Ishikawa (cell line): ENCODE measurements at regions not wholly inside any gene's neighbourhood (a gene's known extent, or its start where the extent isn't known, plus 50 kb on each side); places are given as distances from the start of the nearest gene placed in this dataset.

ENCODE experiments used
- CEBPB ChIP-seq: IDR thresholded peaks from 2 replicates; pipeline ENCODE4 v1.6.1; 2012
- CREB1 ChIP-seq: IDR thresholded peaks from 2 replicates; pipeline ENCODE4 v1.6.1; 2012; ENCODE audit warnings: low read depth
- EGR1 ChIP-seq: IDR thresholded peaks from 2 replicates; pipeline ENCODE4 v1.6.1; 2012
- EP300 ChIP-seq: IDR thresholded peaks from 2 replicates; pipeline ENCODE4 v1.6.1; 2012; ENCODE audit warnings: borderline replicate concordance
- FOXM1 ChIP-seq: IDR thresholded peaks from 2 replicates; pipeline ENCODE4 v1.6.1; 2012; ENCODE audit warnings: low read depth, borderline replicate concordance
- NFIC ChIP-seq: IDR thresholded peaks from 2 replicates; pipeline ENCODE4 v1.6.1; 2012
- RAD21 ChIP-seq: IDR thresholded peaks from 2 replicates; pipeline ENCODE4 v1.6.1; 2012; ENCODE audit warnings: low read depth
- TAF1 ChIP-seq: IDR thresholded peaks from 2 replicates; pipeline ENCODE4 v1.6.1; 2012; ENCODE audit warnings: low read depth, mild to moderate bottlenecking
- TCF12 ChIP-seq: IDR thresholded peaks from 2 replicates; pipeline ENCODE4 v1.6.1; 2012; ENCODE audit warnings: low read depth
- TEAD4 ChIP-seq: IDR thresholded peaks from 2 replicates; pipeline ENCODE4 v1.6.1; 2012
- YY1 ChIP-seq: IDR thresholded peaks from 2 replicates; pipeline ENCODE4 v1.6.1; 2012; ENCODE audit warnings: low read depth
- ZBTB7A ChIP-seq: IDR thresholded peaks from 2 replicates; pipeline ENCODE4 v1.6.1; 2012; ENCODE audit warnings: low read depth
- TF ChIP-seq, protein P1 (sequence below): IDR thresholded peaks from 2 replicates; pipeline ENCODE4 v1.6.1; 2012; ENCODE audit warnings: low read depth, mild to moderate bottlenecking
- TF ChIP-seq, protein P2 (sequence below): IDR thresholded peaks from 2 replicates; pipeline ENCODE4 v1.6.1; 2012
- TF ChIP-seq, protein P3 (sequence below): IDR thresholded peaks from 2 replicates; pipeline ENCODE4 v1.6.1; 2012

DNA sequence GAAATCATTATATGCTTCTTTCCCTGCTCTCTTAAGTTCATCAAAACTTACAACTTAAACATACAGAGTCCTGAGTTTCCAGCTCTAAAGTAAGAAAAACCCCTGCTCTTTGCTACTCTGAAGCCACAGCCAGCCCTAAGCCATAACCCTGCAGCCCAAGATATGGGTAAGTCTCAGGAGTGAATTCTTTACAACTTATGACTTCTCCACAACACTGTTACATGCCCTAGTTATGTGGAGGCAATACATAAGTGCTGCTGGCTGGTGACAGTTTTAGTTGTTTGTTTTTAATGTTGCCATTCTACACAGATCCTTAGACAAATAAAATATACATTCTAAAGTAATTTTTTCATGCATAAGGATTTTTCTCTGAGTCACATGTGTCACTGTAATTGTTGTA is 100.2 kb downstream of the FBXO8 start:
- TF ChIP-seq TCF12 (no peak), NFIC (no peak)
- TF ChIP-seq, protein P1, sequence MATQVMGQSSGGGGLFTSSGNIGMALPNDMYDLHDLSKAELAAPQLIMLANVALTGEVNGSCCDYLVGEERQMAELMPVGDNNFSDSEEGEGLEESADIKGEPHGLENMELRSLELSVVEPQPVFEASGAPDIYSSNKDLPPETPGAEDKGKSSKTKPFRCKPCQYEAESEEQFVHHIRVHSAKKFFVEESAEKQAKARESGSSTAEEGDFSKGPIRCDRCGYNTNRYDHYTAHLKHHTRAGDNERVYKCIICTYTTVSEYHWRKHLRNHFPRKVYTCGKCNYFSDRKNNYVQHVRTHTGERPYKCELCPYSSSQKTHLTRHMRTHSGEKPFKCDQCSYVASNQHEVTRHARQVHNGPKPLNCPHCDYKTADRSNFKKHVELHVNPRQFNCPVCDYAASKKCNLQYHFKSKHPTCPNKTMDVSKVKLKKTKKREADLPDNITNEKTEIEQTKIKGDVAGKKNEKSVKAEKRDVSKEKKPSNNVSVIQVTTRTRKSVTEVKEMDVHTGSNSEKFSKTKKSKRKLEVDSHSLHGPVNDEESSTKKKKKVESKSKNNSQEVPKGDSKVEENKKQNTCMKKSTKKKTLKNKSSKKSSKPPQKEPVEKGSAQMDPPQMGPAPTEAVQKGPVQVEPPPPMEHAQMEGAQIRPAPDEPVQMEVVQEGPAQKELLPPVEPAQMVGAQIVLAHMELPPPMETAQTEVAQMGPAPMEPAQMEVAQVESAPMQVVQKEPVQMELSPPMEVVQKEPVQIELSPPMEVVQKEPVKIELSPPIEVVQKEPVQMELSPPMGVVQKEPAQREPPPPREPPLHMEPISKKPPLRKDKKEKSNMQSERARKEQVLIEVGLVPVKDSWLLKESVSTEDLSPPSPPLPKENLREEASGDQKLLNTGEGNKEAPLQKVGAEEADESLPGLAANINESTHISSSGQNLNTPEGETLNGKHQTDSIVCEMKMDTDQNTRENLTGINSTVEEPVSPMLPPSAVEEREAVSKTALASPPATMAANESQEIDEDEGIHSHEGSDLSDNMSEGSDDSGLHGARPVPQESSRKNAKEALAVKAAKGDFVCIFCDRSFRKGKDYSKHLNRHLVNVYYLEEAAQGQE: no peak

DNA sequence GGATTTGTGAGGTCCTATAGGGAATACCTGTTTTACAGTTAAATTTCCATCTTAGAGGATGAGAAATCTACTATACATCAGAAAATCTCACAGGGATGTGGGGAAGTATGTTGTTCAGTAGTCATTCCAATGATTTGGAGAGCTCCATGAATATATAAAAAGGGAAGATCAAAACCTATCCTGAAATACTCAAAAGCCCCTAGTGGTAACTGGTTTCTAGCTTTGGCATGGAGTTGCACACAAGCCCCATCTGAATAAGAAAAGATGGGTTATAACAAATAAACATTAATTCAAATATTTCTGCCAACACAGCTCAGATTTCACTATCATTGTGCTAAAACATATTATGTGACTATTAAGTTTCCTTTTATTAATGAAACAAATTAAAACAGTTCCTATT is 101.6 kb downstream of the FBXO8 start:
- TF ChIP-seq CEBPB: no peak
- no peak for TF ChIP-seq EP300
- TF ChIP-seq YY1: no peak
- TF ChIP-seq, protein P2, sequence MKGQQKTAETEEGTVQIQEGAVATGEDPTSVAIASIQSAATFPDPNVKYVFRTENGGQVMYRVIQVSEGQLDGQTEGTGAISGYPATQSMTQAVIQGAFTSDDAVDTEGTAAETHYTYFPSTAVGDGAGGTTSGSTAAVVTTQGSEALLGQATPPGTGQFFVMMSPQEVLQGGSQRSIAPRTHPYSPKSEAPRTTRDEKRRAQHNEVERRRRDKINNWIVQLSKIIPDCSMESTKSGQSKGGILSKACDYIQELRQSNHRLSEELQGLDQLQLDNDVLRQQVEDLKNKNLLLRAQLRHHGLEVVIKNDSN: no peak
- no peak for TF ChIP-seq TCF12
- no peak for TF ChIP-seq NFIC
- no peak for TF ChIP-seq ZBTB7A
- TF ChIP-seq CREB1: no peak

DNA sequence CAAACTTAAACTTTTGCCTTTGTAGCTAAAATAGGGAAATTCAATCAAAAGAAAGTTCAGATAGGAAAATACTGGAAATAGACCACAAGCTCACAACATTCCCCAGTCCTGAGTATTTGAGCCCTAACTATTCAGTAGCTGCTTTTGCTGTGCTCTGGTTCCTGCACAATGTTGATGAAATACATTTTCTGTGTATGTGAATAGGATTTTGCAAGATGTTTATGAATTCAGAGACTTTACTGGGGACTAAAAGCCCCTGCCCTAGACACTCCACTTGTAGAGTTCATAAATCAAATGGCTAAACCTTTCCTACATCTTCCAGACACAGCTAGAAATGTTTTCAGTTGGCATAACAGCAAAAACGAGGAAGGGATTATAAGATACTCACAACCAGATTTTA is 105.9 kb downstream of the FBXO8 start:
- no peak for TF ChIP-seq RAD21
- TF ChIP-seq, protein P2: no peak
- TF ChIP-seq CREB1: no peak
- TF ChIP-seq YY1: no peak
- no peak for TF ChIP-seq ZBTB7A
- no peak for TF ChIP-seq NFIC
- TF ChIP-seq EGR1: no peak
- no peak for TF ChIP-seq TCF12
- no peak for TF ChIP-seq TEAD4
- TF ChIP-seq EP300: no peak
- TF ChIP-seq, protein P1: no peak
- TF ChIP-seq FOXM1: no peak

DNA sequence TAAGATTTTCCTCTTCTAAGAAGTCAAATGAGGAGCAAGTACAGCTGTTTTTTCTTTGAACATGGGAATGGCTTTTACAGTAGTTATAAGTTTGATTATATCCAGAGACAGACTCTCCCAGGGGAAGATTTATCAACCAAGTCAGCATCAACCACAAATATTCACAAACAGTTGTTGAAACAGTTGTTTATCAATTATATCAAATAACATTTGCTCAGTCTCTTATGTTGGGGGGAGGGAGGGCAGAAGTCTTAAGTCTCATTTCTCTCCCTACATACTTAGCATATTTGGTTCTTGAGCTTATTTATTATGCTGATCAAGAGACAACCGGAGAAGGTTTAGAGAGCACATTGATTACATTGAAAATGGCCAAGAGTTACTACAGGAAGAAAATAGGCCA is 110.1 kb downstream of the FBXO8 start:
- TF ChIP-seq TCF12 (no peak), NFIC (no peak), ZBTB7A (no peak), TAF1 (no peak), YY1 (no peak), TEAD4 (no peak)
- TF ChIP-seq, protein P2: no peak
- TF ChIP-seq, protein P1: no peak

DNA sequence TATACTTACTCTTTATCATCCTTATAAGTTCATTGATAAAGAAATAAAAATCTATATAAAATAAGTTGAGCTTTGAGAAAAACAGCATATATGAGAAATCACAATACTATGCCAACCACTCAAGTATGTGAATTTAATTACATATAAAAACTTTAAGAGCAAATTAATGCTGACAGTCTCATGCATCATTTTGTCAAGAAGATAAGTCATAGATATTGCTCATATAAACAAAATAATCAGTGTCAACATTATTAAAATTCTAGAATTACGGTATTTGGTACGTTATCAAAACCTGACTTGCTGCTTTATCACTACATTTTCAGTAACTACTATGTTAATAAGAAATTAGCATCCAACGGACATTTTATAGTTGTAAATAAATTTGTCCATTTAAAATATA is 111.2 kb downstream of the FBXO8 start:
- TF ChIP-seq TCF12: no peak
- no peak for TF ChIP-seq CREB1
- TF ChIP-seq, protein P3, sequence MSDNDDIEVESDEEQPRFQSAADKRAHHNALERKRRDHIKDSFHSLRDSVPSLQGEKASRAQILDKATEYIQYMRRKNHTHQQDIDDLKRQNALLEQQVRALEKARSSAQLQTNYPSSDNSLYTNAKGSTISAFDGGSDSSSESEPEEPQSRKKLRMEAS: no peak
- TF ChIP-seq, protein P1: no peak
- no peak for TF ChIP-seq ZBTB7A
- TF ChIP-seq NFIC: no peak
- TF ChIP-seq, protein P2: no peak
- TF ChIP-seq EP300: no peak
- TF ChIP-seq TAF1: no peak
- TF ChIP-seq EGR1: no peak
- no peak for TF ChIP-seq RAD21
- TF ChIP-seq YY1: no peak
- TF ChIP-seq CEBPB: no peak
- no peak for TF ChIP-seq TEAD4
- no peak for TF ChIP-seq FOXM1
